GM21447 (cell line): ENCODE measurements at regions not wholly inside any gene's neighbourhood (a gene's known extent, or its start where the extent isn't known, plus 50 kb on each side); places are given as distances from the start of the nearest gene placed in this dataset.

Source experiments
- ATAC-seq: cut with Tn5 transposase; IDR thresholded peaks from one replicate; pipeline ENCODE4 v1.9.1; 2021; ENCODE audit not compliant: unreplicated experiment

GRCh38 chr5:155831491-155831890, 495.5 kb upstream of the SGCD start:
- no peak for ATAC-seq

- no peak for ATAC-seq
Measured at GRCh38 chr5:155833287-155833686, 493.7 kb upstream of the SGCD start.

- no peak for ATAC-seq
Measured at GRCh38 chr5:155834271-155834975, 492.5 kb upstream of the SGCD start.

GRCh38 chr5:155836089-155836803, 490.7 kb upstream of the SGCD start:
- ATAC-seq = no peak

GRCh38 chr5:155838394-155838793, 488.6 kb upstream of the SGCD start:
- ATAC-seq = no peak

- no peak for ATAC-seq
Measured at GRCh38 chr5:155839251-155840037, 487.5 kb upstream of the SGCD start.

GRCh38 chr5:155844542-155844941, 482.4 kb upstream of the SGCD start:
- ATAC-seq = no peak

GRCh38 chr5:155850370-155850769, 476.6 kb upstream of the SGCD start:
- no peak for ATAC-seq

- ATAC-seq = no peak
Measured at GRCh38 chr5:155866971-155867370, 460.0 kb upstream of the SGCD start.

GRCh38 chr5:155867522-155868088, 459.4 kb upstream of the SGCD start:
- ATAC-seq = no peak

- no peak for ATAC-seq
Measured at GRCh38 chr5:155870636-155871035, 456.3 kb upstream of the SGCD start.

GRCh38 chr5:155871623-155872022, 455.3 kb upstream of the SGCD start:
- ATAC-seq = no peak

GRCh38 chr5:155872629-155873220, 454.2 kb upstream of the SGCD start:
- ATAC-seq = no peak

- ATAC-seq = no peak
Measured at GRCh38 chr5:155878991-155879575, 447.9 kb upstream of the SGCD start.

GRCh38 chr5:155884041-155884440, 442.9 kb upstream of the SGCD start:
- ATAC-seq = no peak

- no peak for ATAC-seq
Measured at GRCh38 chr5:155885199-155885598, 441.8 kb upstream of the SGCD start.

GRCh38 chr5:155886311-155887031, 440.5 kb upstream of the SGCD start:
- no peak for ATAC-seq

GRCh38 chr5:155895484-155895883, 431.5 kb upstream of the SGCD start:
- ATAC-seq = no peak

- no peak for ATAC-seq
Measured at GRCh38 chr5:155897761-155898160, 429.2 kb upstream of the SGCD start.

- no peak for ATAC-seq
Measured at GRCh38 chr5:155898284-155898683, 428.7 kb upstream of the SGCD start.
